ENCODE measurements at regions not wholly inside any gene's neighbourhood (a gene's known extent, or its start where the extent isn't known, plus 50 kb on each side); places are given as distances from the start of the nearest gene placed in this dataset.

DNA sequence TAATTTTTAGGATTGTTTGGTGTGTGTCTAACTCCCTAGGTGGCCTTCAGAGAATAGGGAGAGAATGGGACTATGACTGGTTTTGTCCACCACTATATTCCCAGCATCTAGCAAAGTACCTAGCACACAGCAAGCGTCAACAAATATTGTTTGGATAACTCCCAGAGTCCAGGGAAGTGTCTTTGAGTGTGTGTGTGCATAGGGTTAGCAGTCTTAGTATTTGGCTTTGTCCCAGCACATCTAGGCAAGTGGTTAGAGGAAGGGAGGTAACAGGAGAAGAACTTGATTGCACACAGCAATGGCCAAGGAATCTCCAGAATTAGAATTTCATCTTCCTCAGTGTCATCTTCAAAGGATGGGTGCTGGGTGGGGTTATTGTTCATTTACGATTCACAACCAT is 385.4 kb upstream of the CDH5 start:
- no peaks in the 10 kb centered on the region for H3K27me3 Mint-ChIP-seq (ENCODE audit: insufficient read depth)
- Histone ChIP-seq H3K9ac (ENCODE audit: extremely low read depth, low read length, poor library complexity, severe bottlenecking) (no peak overlapping the region), H3K27ac (ENCODE audit: low read depth, low read length) (no peak overlapping the region), H3K4me1 (ENCODE audit: control insufficient read depth, insufficient read depth, low read length) (no peaks in the 10 kb centered on the region), H3K9me3 (ENCODE audit: control insufficient read depth, low read length) (no peaks in the 10 kb centered on the region), H3K4me3 (ENCODE audit: low read length) (no peak overlapping the region), H3K36me3 (ENCODE audit: control insufficient read depth, insufficient read depth, low read length) (no peaks in the 10 kb centered on the region), H3K27me3 (ENCODE audit: control insufficient read depth, insufficient read depth, low read length, poor library complexity, severe bottlenecking) (no peaks in the 10 kb centered on the region)
- TF ChIP-seq, protein P1, sequence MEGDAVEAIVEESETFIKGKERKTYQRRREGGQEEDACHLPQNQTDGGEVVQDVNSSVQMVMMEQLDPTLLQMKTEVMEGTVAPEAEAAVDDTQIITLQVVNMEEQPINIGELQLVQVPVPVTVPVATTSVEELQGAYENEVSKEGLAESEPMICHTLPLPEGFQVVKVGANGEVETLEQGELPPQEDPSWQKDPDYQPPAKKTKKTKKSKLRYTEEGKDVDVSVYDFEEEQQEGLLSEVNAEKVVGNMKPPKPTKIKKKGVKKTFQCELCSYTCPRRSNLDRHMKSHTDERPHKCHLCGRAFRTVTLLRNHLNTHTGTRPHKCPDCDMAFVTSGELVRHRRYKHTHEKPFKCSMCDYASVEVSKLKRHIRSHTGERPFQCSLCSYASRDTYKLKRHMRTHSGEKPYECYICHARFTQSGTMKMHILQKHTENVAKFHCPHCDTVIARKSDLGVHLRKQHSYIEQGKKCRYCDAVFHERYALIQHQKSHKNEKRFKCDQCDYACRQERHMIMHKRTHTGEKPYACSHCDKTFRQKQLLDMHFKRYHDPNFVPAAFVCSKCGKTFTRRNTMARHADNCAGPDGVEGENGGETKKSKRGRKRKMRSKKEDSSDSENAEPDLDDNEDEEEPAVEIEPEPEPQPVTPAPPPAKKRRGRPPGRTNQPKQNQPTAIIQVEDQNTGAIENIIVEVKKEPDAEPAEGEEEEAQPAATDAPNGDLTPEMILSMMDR (conservative IDR thresholded peaks at IDR 0.05), result no peak
- H3K4me3 Mint-ChIP-seq, result no peak overlapping the region
- no peak overlapping the region for H3K27ac Mint-ChIP-seq
- H3K36me3 Mint-ChIP-seq (ENCODE audit: low read depth), result no peaks in the 10 kb centered on the region
- no peaks in the 10 kb centered on the region for H3K4me1 Mint-ChIP-seq
- WGBS, 2 experiments (ENCODE audit: insufficient coverage in 1 of 2, insufficient read length in 1 of 2), result 100% methylated on average over 2 of the region's 2 CpGs; no CpG with 5 or more reads in 1 of the 2 experiments
- peaks cover 9% of the 10 kb centered on the region for H3K9me3 Mint-ChIP-seq
- no peak for DNase-seq

DNA sequence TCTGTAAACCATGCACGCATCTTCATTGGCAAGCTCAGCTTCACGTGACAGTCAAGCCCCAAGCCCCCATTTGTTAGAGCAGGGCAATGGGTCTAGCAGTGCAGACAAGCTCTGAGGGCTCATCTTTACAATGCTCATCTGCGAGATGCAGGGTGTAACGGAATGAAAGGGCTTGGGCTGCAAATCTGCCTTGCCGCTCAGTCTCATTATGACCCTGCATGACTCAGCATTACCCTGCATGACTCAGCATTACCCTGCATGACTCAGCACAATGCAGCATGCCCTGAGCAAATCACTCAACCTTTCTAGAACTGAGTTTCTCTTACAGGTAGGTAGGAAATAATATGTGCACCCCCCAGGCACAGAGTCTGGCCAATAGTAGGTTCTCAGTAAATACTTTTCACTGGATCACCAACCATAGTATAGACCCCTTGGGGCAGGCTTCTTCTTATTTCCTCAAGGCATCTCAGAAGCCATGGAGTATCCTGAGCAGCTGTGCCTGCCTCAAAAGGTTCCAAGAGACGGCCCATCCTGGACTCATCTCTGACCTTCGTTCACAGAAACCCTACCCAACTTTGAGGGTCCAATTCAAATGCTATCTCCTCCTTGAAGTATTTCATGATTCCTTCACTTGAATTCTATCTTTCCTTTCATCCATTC is 391.3 kb upstream of the CDH5 start:
- Histone ChIP-seq H3K4me3 (ENCODE audit: low read length) (no peak overlapping the region), H3K36me3 (ENCODE audit: control insufficient read depth, insufficient read depth, low read length) (no peaks in the 10 kb centered on the region), H3K27me3 (ENCODE audit: control insufficient read depth, insufficient read depth, low read length, poor library complexity, severe bottlenecking) (no peaks in the 10 kb centered on the region), H3K9me3 (ENCODE audit: control insufficient read depth, low read length) (no peaks in the 10 kb centered on the region), H3K9ac (ENCODE audit: extremely low read depth, low read length, poor library complexity, severe bottlenecking) (no peak overlapping the region), H3K4me1 (ENCODE audit: control insufficient read depth, insufficient read depth, low read length) (no peaks in the 10 kb centered on the region), H3K27ac (ENCODE audit: low read depth, low read length) (no peak overlapping the region)
- no peaks in the 10 kb centered on the region for H3K4me1 Mint-ChIP-seq
- no peaks in the 10 kb centered on the region for H3K27me3 Mint-ChIP-seq (ENCODE audit: insufficient read depth)
- DNase-seq, result peak; percentile 65
- no peak overlapping the region for H3K4me3 Mint-ChIP-seq
- H3K27ac Mint-ChIP-seq, result no peak overlapping the region
- peaks cover 7% of the 10 kb centered on the region for H3K9me3 Mint-ChIP-seq
- TF ChIP-seq, protein P1 (conservative IDR thresholded peaks at IDR 0.05), result no peak
- WGBS, 2 experiments (ENCODE audit: insufficient coverage in 1 of 2, insufficient read length in 1 of 2), result 93 to 95% methylated on average over 7 of the region's 7 CpGs
- H3K36me3 Mint-ChIP-seq (ENCODE audit: low read depth), result no peaks in the 10 kb centered on the region

DNA sequence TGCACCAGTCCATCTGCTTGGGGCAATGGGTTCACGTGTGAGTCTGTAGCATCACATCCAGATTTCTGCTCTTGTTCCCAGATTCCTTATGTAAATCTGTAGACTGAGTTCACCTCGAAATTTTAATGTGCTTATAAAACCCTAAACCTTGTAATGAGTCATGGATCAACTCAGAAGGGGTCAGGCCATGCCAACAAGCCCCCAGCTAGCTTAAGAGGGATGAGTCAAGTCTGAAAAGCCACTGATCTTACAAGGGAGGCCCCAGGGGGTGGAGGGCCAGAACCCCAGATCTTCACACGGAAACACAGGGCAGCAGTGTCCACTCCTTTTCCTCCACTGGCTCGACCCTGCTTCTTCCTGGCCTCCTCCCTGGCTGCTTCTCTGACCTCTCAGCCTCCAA is 399.1 kb upstream of the CDH5 start:
- no peak overlapping the region for H3K4me3 Mint-ChIP-seq
- WGBS, 2 experiments (ENCODE audit: insufficient coverage in 1 of 2, insufficient read length in 1 of 2), result 87 to 89% methylated on average over 3 to 4 of the region's 4 CpGs
- DNase-seq, result no peak
- Histone ChIP-seq H3K36me3 (ENCODE audit: control insufficient read depth, insufficient read depth, low read length) (no peaks in the 10 kb centered on the region), H3K27ac (ENCODE audit: low read depth, low read length) (no peak overlapping the region), H3K4me1 (ENCODE audit: control insufficient read depth, insufficient read depth, low read length) (no peaks in the 10 kb centered on the region), H3K9ac (ENCODE audit: extremely low read depth, low read length, poor library complexity, severe bottlenecking) (no peak overlapping the region), H3K4me3 (ENCODE audit: low read length) (no peak overlapping the region), H3K27me3 (ENCODE audit: control insufficient read depth, insufficient read depth, low read length, poor library complexity, severe bottlenecking) (no peaks in the 10 kb centered on the region), H3K9me3 (ENCODE audit: control insufficient read depth, low read length) (no peaks in the 10 kb centered on the region)
- H3K27me3 Mint-ChIP-seq (ENCODE audit: insufficient read depth), result peaks cover 2% of the 10 kb centered on the region
- TF ChIP-seq, protein P1 (conservative IDR thresholded peaks at IDR 0.05), result no peak
- no peaks in the 10 kb centered on the region for H3K36me3 Mint-ChIP-seq (ENCODE audit: low read depth)
- no peak overlapping the region for H3K27ac Mint-ChIP-seq
- H3K4me1 Mint-ChIP-seq, result peaks cover 3% of the 10 kb centered on the region
- H3K9me3 Mint-ChIP-seq, result peaks cover 8% of the 10 kb centered on the region

All from endodermal cell (in vitro differentiated cells).